Fibroblast of upper back skin (primary cell): ENCODE measurements at regions not wholly inside any gene's neighbourhood (a gene's known extent, or its start where the extent isn't known, plus 50 kb on each side); places are given as distances from the start of the nearest gene placed in this dataset.

Source experiments
- DNase-seq: peaks from one replicate; pipeline ENCODE4 v3.0.0-alpha.2; 2013

GRCh38 chr2:223107825-223108224 lies 55.8 kb downstream of the KCNE4 start:
- no peak for DNase-seq

- DNase-seq = peak; percentile 72
These were observed 56.5 kb downstream of the KCNE4 start for GRCh38 chr2:223108351-223109050.

- DNase-seq = peak; percentile 79
These were observed 57.4 kb downstream of the KCNE4 start for GRCh38 chr2:223109341-223109740.

- no peak for DNase-seq
These were observed 61.2 kb downstream of the KCNE4 start for GRCh38 chr2:223113161-223113560.

GRCh38 chr2:223114170-223114569 lies 62.2 kb downstream of the KCNE4 start:
- DNase-seq = no peak

- DNase-seq = no peak
These were observed 62.9 kb downstream of the KCNE4 start for GRCh38 chr2:223114917-223115316.

GRCh38 chr2:223117533-223117932 lies 65.5 kb downstream of the KCNE4 start:
- no peak for DNase-seq

- no peak for DNase-seq
These were observed 69.3 kb downstream of the KCNE4 start for GRCh38 chr2:223121283-223121682.

- no peak for DNase-seq
These were observed 70.8 kb downstream of the KCNE4 start for GRCh38 chr2:223122781-223123180.

- peak; percentile 62 for DNase-seq
These were observed 72.0 kb downstream of the KCNE4 start for GRCh38 chr2:223123855-223124610.

- DNase-seq = no peak
These were observed 89.6 kb downstream of the KCNE4 start for GRCh38 chr2:223141606-223142005.

GRCh38 chr2:223142118-223142517 lies 90.1 kb downstream of the KCNE4 start:
- no peak for DNase-seq

- no peak for DNase-seq
These were observed 95.4 kb downstream of the KCNE4 start for GRCh38 chr2:223147431-223147830.

GRCh38 chr2:223148516-223148915 lies 96.5 kb downstream of the KCNE4 start:
- DNase-seq = no peak

GRCh38 chr2:223155956-223156355 lies 104.0 kb downstream of the KCNE4 start:
- DNase-seq = no peak

- no peak for DNase-seq
These were observed 110.0 kb downstream of the KCNE4 start for GRCh38 chr2:223161873-223162458.

GRCh38 chr2:223165423-223166214 lies 113.6 kb downstream of the KCNE4 start:
- DNase-seq = no peak

GRCh38 chr2:223166215-223166493 lies 114.2 kb downstream of the KCNE4 start:
- DNase-seq = no peak

GRCh38 chr2:223166983-223167650 lies 115.1 kb downstream of the KCNE4 start:
- no peak for DNase-seq

GRCh38 chr2:223169830-223170605 lies 118.0 kb downstream of the KCNE4 start:
- DNase-seq = no peak

GRCh38 chr2:223176970-223177369 lies 125.0 kb downstream of the KCNE4 start:
- no peak for DNase-seq

- DNase-seq = no peak
These were observed 128.5 kb downstream of the KCNE4 start for GRCh38 chr2:223180463-223180862.
